SH-SY5Y (cell line): ENCODE measurements at regions not wholly inside any gene's neighbourhood (a gene's known extent, or its start where the extent isn't known, plus 50 kb on each side); places are given as distances from the start of the nearest gene placed in this dataset.

Experiments used
- GATA2 ChIP-seq: IDR thresholded peaks from 2 replicates; pipeline ENCODE4 v1.6.1; 2011; ENCODE audit warnings: mild to moderate bottlenecking, low read depth, low read length
- GATA3 ChIP-seq: IDR thresholded peaks from 2 replicates; pipeline ENCODE4 v1.6.1; 2011; ENCODE audit warnings: low read depth, mild to moderate bottlenecking, low read length, moderate library complexity

- TF ChIP-seq GATA3: no peak
- no peak for TF ChIP-seq GATA2
Observed at GRCh38 chr11:98195300-98195699, 825.4 kb upstream of the CNTN5 start.
